Fibroblast of lung (primary cell): ENCODE measurements at regions not wholly inside any gene's neighbourhood (a gene's known extent, or its start where the extent isn't known, plus 50 kb on each side); places are given as distances from the start of the nearest gene placed in this dataset.
"Not testable (repeated sequence)": the region's sequence is repeated elsewhere in the genome, so short reads cannot be mapped to it uniquely, and the experiment has no call there.

ENCODE experiments used
- CTCF ChIP-seq, 2 donors: IDR thresholded peaks in 1 of 2; conservative IDR thresholded peaks in 1 of 2; 1 replicate in 1 of 2; 2 replicates in 1 of 2; pipeline ENCODE4 v1.5.1; 2011 to 2012; ENCODE audit warnings: low read length in 2 of 2, control low read depth in 1 of 2, inconsistent platforms in 1 of 2, low read depth in 1 of 2, mild to moderate bottlenecking in 1 of 2
- EZH2 ChIP-seq: IDR thresholded peaks from 2 replicates; pipeline ENCODE4 v1.5.1; 2012; ENCODE audit warnings: low read length, control low read depth, mild to moderate bottlenecking; ENCODE audit errors: missing control alignments

- not testable (repeated sequence) for TF ChIP-seq CTCF (conservative IDR thresholded peaks at IDR 0.05 in 1 of 2, IDR thresholded peaks at IDR 0.05 in 1 of 2; ENCODE audit: low read depth in 1 of 2, low read length in 2 of 2); EZH2
Measured at GRCh38 chr2:89969190-89969589, 1277.7 kb downstream of the RPIA start.
